GM21447 (cell line): ENCODE measurements at regions not wholly inside any gene's neighbourhood (a gene's known extent, or its start where the extent isn't known, plus 50 kb on each side); places are given as distances from the start of the nearest gene placed in this dataset.
"Not testable (repeated sequence)": the region's sequence is repeated elsewhere in the genome, so short reads cannot be mapped to it uniquely, and the experiment has no call there.

Source experiments
- ATAC-seq: cut with Tn5 transposase; IDR thresholded peaks from one replicate; pipeline ENCODE4 v1.9.1; 2021; ENCODE audit not compliant: unreplicated experiment

DNA sequence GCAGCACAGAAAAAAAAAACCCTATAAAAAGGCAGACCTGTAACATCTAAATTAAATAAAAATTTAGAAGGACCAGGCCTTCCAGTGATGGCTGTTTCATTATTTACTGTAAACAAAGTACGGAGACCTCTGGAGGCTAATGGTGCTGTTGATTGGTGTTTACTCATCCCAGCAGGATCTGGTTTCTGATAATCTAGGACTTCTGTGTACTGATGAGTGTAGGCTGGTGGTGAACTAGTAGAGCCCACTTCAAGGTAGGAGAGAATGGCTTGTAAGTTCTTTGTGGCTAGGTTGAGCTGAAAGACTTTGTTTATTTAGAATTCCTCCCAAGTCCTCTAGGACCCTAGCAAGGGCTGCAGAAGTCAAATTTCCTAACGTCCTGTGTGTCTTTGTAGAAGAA is 398.1 kb upstream of the PITX2 start:
- ATAC-seq, result no peak

- ATAC-seq, result no peak
Observed at GRCh38 chr4:111022758-111023157, 399.9 kb upstream of the PITX2 start.

GRCh38 chr4:111027526-111027925 is 404.6 kb upstream of the PITX2 start:
- no peak for ATAC-seq

DNA sequence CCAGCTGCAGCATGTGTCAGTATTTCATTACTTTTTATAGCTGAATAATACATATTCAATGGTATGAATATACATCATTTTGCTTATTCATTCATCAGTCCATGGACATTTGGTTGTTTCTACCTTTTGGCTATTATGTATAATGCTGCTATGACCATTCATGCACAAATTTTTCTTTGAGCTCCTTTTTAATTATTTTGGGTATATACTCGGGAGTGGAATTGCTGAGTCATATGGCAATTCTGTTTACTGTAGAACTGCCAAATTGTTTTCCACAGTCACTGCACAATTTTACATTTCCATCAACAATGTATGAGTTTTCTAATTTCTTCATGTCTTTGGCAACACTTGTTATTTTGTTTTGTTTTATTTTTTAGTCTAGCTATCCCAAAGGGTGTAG is 405.9 kb upstream of the PITX2 start:
- ATAC-seq, result no peak

DNA sequence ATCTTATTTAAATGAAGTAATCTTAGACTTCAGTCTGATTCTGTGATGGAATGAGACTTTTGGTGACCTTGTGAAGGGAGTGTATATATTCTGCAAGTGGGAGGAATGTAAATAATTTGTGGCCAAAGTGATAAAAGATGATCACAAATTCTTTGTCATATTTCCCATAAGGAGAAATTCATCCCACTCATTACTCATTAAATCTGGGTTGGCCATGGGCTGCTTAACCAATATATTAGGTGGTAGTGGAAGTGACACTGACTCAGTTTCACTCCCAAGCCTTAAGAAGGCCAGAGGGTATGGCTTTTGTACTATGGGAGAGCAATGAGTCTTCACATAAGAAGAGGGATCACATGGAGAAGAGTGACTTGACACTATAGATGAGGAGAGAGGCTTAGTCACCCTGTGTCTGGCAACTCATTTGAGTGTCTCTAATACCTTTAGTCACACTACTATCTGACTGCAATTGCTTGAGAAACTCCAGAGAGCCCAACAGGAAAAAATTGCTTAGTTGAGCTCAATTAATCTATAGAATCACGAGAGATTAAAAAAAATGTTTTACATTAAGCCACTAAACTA is 408.2 kb upstream of the PITX2 start:
- ATAC-seq, result no peak

DNA sequence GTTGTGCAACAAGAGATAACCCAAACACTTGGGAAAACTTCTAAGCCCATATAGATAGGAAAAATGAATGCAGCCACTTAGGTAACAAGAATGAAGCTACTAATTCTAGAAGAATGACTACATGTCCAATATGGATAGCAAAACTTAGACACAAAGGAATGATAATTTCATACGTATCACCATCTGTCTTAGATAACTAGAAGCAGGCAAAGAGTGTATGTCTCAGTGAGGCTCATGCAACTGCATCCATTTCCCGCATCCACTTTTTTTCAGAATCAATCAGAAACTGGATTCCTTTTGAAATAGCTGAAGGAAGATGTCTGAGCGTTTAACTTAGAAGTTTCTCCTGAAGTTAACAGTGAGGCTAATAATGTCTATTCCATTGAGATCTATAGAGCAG is 408.7 kb upstream of the PITX2 start:
- no peak for ATAC-seq

GRCh38 chr4:111037591-111038360 is 414.9 kb upstream of the PITX2 start:
- no peak for ATAC-seq

DNA sequence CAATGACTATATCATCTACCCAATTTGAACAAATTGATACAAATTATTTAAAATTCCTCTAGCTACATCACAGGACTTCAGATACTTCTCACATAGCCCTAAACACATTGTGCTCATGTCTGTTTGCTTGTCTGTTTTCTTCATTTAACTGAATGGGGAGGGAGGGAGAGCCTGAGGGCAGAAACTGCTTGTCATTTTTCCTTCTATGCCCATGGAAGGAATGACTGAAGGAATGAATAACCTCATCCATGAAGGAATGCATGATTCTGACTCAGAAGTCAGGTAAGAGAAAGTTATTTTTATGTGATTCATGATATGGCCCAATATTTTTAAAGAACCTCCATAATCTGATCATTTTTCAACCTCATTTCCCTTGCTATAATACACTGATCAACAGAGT is 418.0 kb upstream of the PITX2 start:
- ATAC-seq, result no peak

- no peak for ATAC-seq
Observed at GRCh38 chr4:111043286-111043685, 420.4 kb upstream of the PITX2 start.

DNA sequence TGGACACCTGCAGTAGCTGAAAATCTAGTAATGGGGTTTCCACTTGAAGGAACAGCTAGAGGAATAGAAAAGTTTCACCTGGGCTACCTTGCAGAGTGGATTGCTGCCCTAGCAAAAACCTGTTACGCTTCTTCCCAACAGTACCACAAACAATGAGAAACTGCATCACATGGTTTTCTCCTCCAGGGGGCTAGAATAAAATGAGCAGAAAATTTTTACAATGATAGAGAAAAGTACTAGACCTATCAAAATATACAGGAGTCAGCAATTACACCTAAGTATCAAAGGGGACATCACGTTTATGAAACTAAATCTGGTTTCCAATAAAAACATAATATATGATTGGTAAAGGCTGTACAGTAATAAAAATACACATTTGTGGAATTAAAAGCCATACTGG is 423.1 kb upstream of the PITX2 start:
- no peak for ATAC-seq

GRCh38 chr4:111046811-111047210 is 423.9 kb upstream of the PITX2 start:
- no peak for ATAC-seq

DNA sequence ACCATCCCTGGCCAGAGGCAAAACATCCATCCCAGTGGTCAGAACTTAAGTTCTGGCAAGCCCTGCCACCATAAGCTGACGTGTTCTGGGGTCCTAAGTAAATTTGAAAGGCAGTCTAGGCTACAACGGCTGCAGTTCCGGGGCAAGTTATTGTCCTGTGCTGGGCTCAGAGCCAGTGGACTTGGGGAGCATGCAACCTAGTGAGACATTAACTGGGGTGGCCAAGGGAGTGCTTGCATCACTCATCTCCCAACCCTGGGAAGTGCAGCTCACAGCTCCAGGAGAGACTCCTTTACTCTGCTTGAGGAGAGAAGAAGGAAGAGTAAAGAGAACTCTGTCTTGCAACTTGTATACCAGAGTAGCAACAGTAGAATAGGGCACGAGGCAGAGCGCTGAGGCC is 425.4 kb upstream of the PITX2 start:
- ATAC-seq, result no peak

GRCh38 chr4:111064342-111064993 is 441.6 kb upstream of the PITX2 start:
- ATAC-seq, result no peak

GRCh38 chr4:111066001-111066400 is 443.1 kb upstream of the PITX2 start:
- ATAC-seq, result no peak

GRCh38 chr4:111066447-111066846 is 443.6 kb upstream of the PITX2 start:
- no peak for ATAC-seq

- ATAC-seq, result no peak
Observed at GRCh38 chr4:111066887-111067286, 444.0 kb upstream of the PITX2 start.

GRCh38 chr4:111068883-111069282 is 446.0 kb upstream of the PITX2 start:
- ATAC-seq, result no peak

- ATAC-seq, result no peak
Observed at GRCh38 chr4:111070390-111070789, 447.5 kb upstream of the PITX2 start.

- no peak for ATAC-seq
Observed at GRCh38 chr4:111074523-111075114, 451.7 kb upstream of the PITX2 start.

DNA sequence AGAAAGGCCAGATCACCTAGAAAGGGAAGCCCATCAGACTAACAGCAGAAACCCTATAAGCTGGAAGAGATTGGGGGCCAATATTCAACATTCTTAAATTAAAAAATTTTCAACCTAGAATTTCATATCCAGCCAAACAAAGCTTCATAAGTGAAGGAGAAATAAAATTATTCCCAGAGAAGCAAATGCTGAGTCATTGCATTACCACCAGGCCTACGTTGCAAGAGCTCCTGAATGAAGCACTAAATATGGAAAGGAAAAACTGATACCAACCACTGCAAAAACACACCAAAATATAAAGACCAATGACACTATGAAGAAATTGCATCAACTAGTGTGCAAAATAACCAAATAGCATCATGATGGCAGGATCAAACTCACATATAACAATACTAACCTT is 453.4 kb upstream of the PITX2 start:
- ATAC-seq, result not testable (repeated sequence)

DNA sequence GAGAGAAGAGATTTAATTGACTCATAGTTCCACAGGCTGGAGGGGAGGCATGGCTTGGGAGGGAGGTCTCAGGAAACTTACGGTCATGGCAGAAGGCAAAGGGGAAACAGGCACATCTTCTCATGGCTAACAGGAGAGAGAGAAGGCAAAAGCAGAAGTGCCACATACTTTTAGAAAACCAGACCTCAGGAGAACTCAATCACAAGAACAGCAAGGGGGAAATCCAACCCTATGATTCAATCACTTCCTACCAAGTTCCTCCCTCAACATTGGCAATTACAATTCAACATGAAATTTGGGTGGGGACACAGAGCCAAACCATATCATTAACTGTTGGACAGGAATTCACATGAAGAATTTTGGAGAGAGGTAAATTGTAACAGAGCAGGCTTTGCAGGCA is 485.3 kb upstream of the PITX2 start:
- no peak for ATAC-seq

DNA sequence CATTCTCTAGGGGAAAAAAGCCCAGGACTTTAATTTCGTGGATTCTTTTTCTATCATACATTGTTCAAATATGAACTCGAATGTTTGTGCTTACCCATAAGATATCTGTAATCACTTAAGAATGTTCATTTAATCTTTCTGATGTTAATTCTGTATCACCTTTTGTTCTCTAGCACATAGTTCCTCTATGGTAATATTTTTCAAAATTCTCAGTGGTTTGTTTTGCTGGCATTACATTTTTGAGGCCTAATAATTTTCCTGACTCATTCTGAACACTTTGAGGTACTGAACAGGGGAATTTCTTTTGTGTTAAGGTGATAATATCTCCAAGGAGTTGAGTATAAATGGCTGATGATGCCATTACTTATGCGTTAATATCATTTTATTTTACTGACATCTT is 490.7 kb upstream of the PITX2 start:
- no peak for ATAC-seq
